ENCODE measurements at regions not wholly inside any gene's neighbourhood (a gene's known extent, or its start where the extent isn't known, plus 50 kb on each side); places are given as distances from the start of the nearest gene placed in this dataset.

- TF ChIP-seq BACH1 (IDR thresholded peaks at IDR 0.05; ENCODE audit: low read length), result no peak
Observed at GRCh38 chr2:16226381-16226780, 286.0 kb downstream of the MYCN start (continued).

Data from H1 (cell line).